HG03565 (cell line): ENCODE measurements at regions not wholly inside any gene's neighbourhood (a gene's known extent, or its start where the extent isn't known, plus 50 kb on each side); places are given as distances from the start of the nearest gene placed in this dataset.

Experiments used
- ATAC-seq: cut with Tn5 transposase; IDR thresholded peaks from one replicate; pipeline ENCODE4 v1.9.1; 2021; ENCODE audit warnings: mild to moderate bottlenecking, moderate library complexity; ENCODE audit not compliant: unreplicated experiment

DNA sequence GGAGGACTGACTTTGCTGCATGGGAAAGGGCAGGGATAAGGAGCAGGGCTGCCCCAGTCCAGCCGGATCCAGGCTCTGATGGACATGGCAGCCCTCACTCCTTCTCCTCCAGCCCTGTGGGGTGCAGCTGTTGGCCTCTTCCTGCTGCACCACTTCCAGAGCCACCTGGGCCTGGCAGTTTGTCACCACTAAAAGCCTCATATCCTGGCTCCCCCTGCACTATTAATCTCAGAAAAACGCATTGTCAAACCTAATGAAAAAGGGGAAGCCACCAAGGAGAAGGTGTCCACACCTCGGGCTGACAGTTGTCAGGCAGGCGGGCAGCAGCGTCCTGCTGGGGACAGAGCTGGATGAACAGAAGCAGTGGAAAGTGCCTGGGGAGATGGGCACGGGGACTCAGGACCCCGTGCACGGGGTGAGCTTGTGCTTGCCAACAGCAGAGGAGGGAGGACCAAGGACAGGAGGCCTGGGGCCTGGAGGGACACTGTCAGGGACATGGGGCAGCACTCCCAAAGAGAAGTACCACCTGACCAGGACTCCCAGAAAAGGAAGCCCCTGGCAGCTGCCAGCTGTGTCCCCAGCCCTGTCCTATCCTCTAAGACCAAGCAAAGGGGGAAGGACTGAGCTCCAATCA is 151.1 kb upstream of the TSHZ3 start:
- ATAC-seq: no peak

DNA sequence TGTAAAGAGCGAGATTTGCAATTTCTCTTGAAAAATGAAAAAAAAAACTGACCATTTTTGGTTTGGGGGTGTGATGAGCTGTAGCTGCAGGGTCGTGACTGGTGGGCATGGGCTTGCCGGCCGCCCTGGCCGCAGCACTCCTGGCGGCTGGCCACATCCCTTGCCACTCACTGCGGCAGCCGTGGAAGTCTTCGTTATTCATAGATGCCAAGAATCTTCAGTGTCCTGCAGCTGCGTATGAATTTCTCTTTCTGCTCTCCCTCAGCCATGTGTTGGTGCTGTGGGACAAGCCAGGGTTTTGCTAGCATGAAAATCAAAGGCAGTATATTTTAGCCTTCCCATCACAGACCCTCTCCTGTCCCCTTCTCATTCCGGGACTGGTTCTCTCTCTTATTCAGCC is 151.7 kb upstream of the TSHZ3 start:
- no peak for ATAC-seq

DNA sequence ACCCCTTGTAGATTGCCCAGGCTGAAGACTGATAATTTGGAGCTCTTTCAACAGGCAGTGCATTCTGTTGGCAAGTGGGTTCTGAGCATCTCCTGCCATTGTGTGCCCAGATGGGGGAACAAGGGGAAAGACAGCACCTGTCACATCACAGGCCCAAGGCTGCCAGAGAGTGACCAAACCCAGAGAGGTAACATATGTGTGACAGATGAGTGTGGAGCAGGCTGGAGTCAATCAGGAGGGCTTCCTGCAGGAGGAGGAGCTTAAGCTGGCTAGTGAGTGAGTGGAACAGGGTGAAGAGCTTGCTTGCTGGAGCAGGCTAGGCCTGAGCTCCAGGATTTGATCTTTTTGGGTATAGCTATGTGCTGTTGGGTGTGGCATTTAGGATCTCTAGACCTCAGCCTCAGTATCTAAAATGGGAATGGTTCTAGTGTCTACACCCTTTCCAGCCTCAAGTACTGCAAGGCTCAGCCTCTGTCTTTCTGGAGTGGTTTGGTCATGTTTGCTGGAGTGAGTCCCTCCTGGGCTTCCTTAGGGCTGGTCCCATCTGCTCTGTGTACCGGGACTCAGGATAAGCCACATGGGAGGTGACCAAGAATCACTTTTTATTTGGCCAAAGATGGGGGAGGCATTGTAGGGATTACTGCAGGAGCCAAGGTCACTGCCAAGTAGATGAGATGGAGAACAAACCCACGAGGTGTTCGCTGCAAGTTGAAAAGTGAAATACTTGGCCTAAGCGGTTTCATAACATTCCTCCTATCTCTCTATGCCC is 152.4 kb upstream of the TSHZ3 start:
- no peak for ATAC-seq

GRCh38 chr19:31502536-31503170 is 153.4 kb upstream of the TSHZ3 start:
- ATAC-seq: no peak

- no peak for ATAC-seq
Measured at GRCh38 chr19:31503211-31503610, 154.0 kb upstream of the TSHZ3 start.

DNA sequence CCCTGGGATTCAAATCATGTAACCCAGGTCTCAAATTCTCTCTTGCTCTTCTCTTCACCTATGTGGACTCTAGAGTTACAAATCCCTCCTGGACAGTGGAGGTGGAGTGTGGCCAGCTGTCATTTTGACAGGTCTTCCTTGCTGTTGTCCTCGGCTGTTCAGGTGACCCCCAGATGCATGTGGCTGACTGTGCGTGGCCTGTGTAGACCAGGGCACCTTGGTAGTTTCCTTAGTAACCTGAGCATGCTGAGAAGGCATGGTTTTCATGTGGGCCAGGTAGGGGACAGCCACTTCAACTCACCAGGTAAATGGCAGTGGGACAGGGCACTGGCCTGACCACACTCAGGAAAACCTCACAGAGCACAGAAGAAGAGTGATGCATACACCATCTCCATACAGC is 155.0 kb upstream of the TSHZ3 start:
- ATAC-seq: no peak

DNA sequence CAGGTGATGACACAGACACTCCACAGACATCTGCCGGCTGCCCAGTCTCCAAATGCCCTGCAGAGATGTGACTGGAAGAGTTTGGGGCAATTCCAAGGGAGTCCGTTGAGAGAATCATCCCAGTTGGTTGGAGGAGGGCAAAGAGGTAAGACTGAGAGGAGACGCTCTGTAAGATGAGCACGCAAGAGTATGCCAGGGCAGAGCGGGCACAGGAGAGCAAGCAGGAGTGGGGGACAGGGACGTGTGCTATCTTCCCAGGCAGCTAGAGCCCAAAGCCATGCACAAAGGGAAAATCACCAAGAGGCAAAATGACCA is 156.3 kb upstream of the TSHZ3 start:
- no peak for ATAC-seq

- no peak for ATAC-seq
Measured at GRCh38 chr19:31506102-31506501, 156.9 kb upstream of the TSHZ3 start.

DNA sequence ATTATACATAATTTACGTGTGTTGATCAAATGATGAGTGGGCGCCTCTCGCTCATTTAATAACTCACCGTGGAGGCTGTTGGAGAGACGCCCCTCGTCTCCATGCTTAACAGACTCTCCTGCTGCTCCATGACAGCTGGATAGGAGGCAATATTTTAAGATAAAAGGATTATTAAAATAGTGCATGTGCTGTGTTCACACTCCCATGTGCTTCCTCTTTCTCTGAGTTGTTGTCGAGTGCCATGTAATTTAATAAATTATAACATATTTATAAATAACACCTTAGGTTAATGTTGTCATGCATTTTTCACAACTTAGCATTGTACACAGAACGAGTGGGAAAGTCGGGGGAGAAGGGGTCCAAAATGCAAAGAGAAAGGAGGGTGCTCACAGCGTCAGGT is 161.4 kb upstream of the TSHZ3 start:
- ATAC-seq: no peak

DNA sequence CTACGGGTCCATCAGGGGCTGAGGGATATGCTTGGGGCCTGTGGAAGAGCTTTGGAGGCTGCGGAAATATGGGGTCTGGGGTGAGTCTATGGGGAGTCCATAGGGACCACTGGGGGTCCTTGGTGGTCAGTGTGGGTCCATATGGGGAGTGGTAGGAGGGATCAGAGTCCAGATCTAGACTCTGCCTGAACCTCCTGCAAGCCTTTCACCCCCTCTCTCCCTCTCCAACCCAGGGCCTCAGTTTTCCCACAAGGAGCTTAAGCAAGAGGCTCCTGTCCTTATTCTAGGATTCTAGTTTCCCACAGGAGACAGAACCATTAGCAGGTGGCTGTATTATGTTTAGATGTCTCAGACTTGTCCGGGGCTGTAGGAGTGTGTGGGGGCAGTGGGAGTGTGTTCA is 161.9 kb upstream of the TSHZ3 start:
- no peak for ATAC-seq

DNA sequence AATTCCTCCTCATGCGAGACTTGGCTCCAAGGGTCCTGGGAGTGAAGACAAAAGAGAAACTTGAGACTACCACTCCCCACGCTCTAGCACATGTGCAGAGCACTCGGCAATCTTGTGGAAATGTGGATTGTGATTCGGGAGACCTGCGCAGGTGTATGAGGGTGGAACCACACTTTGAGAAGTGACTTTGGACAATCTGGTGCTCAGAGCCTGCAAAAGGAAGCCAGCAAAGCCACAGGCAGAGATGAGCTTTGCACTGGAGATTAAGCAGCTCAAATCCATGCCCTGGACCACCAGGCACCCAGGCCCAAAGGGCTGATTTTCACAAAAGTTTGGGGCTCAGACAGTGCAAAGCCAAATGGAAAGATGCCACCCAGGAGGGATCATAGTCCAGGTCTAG is 162.5 kb upstream of the TSHZ3 start:
- no peak for ATAC-seq

GRCh38 chr19:31512181-31512970 is 163.1 kb upstream of the TSHZ3 start:
- no peak for ATAC-seq

GRCh38 chr19:31513841-31514240 is 164.6 kb upstream of the TSHZ3 start:
- no peak for ATAC-seq

GRCh38 chr19:31515931-31516330 is 166.7 kb upstream of the TSHZ3 start:
- no peak for ATAC-seq

DNA sequence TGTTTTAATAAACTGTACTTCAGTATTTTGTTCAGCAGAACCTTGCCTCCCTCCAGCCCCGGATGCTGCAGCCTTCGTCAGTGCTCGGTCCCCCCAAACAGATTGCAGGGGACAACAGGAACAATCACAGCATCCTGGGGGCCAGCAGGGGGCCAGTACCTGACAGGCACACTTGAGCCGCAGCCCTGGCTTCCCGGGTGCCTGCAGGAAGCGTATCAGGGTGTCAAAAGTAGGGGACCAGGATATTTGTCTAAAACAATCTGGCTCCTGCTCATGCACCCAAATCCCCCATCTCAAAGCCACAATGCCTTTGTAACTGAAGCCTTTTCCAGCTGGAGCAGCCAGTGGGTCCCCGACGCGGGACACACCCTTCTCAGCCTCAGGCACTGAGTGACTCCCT is 167.5 kb upstream of the TSHZ3 start:
- no peak for ATAC-seq

DNA sequence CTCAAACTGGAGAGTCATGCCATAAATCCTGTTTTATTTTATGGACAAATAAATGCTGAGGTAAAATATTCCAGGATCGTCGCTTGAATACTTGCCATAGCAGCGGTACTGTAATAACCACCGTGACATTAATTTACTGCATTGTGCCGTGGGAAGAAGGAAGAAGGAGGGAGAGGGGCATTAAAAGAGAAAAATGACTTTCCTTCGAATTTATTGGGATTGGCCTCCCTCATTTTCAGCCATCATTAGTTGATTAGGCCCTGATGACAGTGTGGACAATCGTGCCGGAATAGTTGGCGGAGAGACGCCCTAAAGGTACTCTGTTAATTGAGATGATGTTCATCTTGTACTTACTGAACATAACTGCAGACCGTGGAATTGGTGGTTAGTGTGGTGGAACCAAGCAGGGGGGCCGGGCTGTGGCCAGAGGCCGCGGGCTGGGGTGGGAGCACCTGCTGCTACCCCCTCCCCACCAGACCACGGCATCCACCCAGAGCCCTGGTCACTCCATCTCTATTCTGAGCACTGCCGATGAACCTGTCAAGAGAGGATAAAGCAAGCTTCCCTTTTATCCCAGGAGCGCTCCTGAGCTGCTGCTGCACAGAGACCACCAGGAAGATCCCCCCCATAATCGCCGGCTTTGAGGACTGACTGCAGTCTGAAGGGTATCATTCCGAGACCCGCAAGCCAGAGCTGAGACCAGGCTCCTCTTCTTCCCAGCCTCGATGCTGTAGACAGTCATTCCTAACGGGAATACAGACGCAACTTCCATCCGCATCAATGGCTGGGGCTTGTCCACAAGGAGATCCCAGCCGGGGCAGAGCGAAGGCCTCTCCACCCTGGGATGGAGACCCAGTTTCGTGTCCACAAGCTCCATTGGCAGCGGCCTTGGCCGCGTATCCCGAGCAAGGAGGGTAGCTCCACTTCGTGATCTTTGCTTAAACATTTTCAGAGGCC is 168.3 kb upstream of the TSHZ3 start:
- no peak for ATAC-seq

GRCh38 chr19:31518216-31519020 is 169.2 kb upstream of the TSHZ3 start:
- ATAC-seq: no peak

DNA sequence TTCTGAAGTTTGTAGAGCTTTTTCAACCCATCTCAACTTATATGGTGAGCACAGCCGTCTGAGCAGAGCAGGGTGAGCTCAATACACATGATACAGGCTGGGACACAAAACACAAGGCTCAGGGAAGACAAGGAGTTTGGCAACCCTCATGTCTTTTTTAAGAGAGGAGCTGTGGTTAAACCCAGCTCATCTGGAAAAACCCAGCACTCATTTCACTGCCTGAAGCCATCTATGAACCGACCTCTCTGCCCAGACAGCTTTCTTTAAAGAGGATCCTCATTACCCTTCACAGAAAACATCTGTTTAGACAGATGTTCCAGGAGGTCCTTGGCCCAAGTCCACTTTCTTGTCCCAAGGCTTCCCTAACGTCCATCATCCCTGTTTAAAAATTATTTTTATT is 170.0 kb upstream of the TSHZ3 start:
- ATAC-seq: no peak

- ATAC-seq: no peak
Measured at GRCh38 chr19:31519908-31520307, 170.7 kb upstream of the TSHZ3 start.

DNA sequence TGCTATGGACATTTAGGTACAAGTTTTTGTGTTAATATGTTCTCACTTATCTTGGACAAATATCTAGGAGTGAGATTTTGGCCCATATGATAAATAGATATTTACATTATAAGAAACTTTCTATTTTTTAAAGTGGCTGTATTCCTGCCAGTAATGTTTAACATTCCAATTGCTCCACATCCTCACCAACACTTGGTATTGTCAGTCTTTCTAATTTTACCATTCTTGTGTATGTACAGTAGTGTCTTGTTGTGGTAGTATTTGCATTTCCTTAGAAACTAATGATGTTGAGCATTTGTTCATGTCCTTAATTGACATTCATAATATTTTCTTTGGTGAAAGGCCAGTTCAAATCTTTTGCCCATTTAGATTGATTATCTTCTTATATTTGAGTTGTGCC is 171.4 kb upstream of the TSHZ3 start:
- ATAC-seq: no peak
